ENCODE measurements at regions not wholly inside any gene's neighbourhood (a gene's known extent, or its start where the extent isn't known, plus 50 kb on each side); places are given as distances from the start of the nearest gene placed in this dataset.

- CTCF ChIA-PET = no interaction called here
- Histone ChIP-seq H3K4me3 (ENCODE audit: low read depth, low read length, poor library complexity, severe bottlenecking) (no peak overlapping the region), H3K36me3 (ENCODE audit: insufficient read depth, low read length, poor library complexity, severe bottlenecking) (no peaks in the 10 kb centered on the region), H3K4me1 (ENCODE audit: insufficient read depth, low read length, poor library complexity, severe bottlenecking) (no peaks in the 10 kb centered on the region), H3K27ac (ENCODE audit: low read depth, low read length, poor library complexity, severe bottlenecking) (no peak overlapping the region), H3K9me3 (ENCODE audit: low read depth, low read length, poor library complexity, severe bottlenecking) (no peaks in the 10 kb centered on the region), H3K27me3 (replicated peaks; ENCODE audit: insufficient read depth, low read depth, low read length, poor library complexity) (peaks cover 19% of the 10 kb centered on the region)
- no peak for DNase-seq (ENCODE audit: low spot score)
- POLR2A ChIA-PET (ENCODE audit: low non-redundant PET) = no interaction called here
- BruUV-seq (replicated peaks) = no TSS peak
- no peak for TF ChIP-seq EZH2 (IDR thresholded peaks at IDR 0.05; ENCODE audit: borderline replicate concordance, low read depth, low read length, poor library complexity, severe bottlenecking)
- TF ChIP-seq, protein P1, sequence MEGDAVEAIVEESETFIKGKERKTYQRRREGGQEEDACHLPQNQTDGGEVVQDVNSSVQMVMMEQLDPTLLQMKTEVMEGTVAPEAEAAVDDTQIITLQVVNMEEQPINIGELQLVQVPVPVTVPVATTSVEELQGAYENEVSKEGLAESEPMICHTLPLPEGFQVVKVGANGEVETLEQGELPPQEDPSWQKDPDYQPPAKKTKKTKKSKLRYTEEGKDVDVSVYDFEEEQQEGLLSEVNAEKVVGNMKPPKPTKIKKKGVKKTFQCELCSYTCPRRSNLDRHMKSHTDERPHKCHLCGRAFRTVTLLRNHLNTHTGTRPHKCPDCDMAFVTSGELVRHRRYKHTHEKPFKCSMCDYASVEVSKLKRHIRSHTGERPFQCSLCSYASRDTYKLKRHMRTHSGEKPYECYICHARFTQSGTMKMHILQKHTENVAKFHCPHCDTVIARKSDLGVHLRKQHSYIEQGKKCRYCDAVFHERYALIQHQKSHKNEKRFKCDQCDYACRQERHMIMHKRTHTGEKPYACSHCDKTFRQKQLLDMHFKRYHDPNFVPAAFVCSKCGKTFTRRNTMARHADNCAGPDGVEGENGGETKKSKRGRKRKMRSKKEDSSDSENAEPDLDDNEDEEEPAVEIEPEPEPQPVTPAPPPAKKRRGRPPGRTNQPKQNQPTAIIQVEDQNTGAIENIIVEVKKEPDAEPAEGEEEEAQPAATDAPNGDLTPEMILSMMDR (conservative IDR thresholded peaks at IDR 0.05; ENCODE audit: low read depth, low read length) = no peak
- intact Hi-C loops (cut with micrococcal nuclease; ENCODE audit: unreplicated experiment) = no loop called here
Observed at GRCh38 chr1:83083589-83084224, 915.2 kb downstream of the TTLL7 start.

GRCh38 chr1:83077411-83077810, 921.5 kb downstream of the TTLL7 start:
- peaks cover 12% of the 10 kb centered on the region for H3K4me1 ChIP-seq (ENCODE audit: insufficient read depth, low read length, poor library complexity, severe bottlenecking)
- TF ChIP-seq EZH2 (IDR thresholded peaks at IDR 0.05; ENCODE audit: borderline replicate concordance, low read depth, low read length, poor library complexity, severe bottlenecking) = no peak
- TF ChIP-seq, protein P1 (conservative IDR thresholded peaks at IDR 0.05; ENCODE audit: low read depth, low read length) = no peak
- intact Hi-C loops (cut with micrococcal nuclease; ENCODE audit: unreplicated experiment) = no loop called here
- peak; percentile 56 for DNase-seq (ENCODE audit: low spot score)
- H3K9me3 ChIP-seq (ENCODE audit: low read depth, low read length, poor library complexity, severe bottlenecking) = no peaks in the 10 kb centered on the region
- H3K27me3 ChIP-seq (replicated peaks; ENCODE audit: insufficient read depth, low read depth, low read length, poor library complexity) = no peaks in the 10 kb centered on the region
- ChIA-PET POLR2A (ENCODE audit: low non-redundant PET) (no interaction called here), CTCF (no interaction called here)
- no peak overlapping the region for H3K4me3 ChIP-seq (ENCODE audit: low read depth, low read length, poor library complexity, severe bottlenecking)
- BruUV-seq (replicated peaks) = no TSS peak
- H3K36me3 ChIP-seq (ENCODE audit: insufficient read depth, low read length, poor library complexity, severe bottlenecking) = no peaks in the 10 kb centered on the region
- H3K27ac ChIP-seq (ENCODE audit: low read depth, low read length, poor library complexity, severe bottlenecking) = no peak overlapping the region

DNA sequence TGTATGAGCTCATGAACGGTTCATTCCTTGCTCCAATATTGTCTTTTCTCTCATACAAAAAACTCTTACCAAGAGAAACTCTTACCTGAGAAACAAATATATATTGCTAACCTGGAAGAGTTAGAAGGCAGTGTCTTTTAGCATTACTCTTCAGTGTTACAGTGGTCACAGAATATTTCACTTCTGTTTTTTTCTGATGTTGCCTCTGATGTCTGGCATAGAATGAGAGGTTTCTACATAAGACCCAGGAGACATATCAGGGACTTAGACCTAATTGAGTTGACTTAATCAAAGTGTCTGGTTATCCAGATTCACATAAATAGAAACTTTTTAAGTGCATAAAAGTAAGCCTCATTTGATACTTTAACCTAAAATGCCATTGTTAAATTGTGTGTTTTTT, 923.8 kb downstream of the TTLL7 start:
- DNase-seq (ENCODE audit: low spot score) = no peak
- no TSS peak for BruUV-seq (replicated peaks)
- POLR2A ChIA-PET (ENCODE audit: low non-redundant PET) = no interaction called here
- intact Hi-C loops (cut with micrococcal nuclease; ENCODE audit: unreplicated experiment) = no loop called here
- Histone ChIP-seq H3K27ac (ENCODE audit: low read depth, low read length, poor library complexity, severe bottlenecking) (no peak overlapping the region), H3K36me3 (ENCODE audit: insufficient read depth, low read length, poor library complexity, severe bottlenecking) (no peaks in the 10 kb centered on the region), H3K4me1 (ENCODE audit: insufficient read depth, low read length, poor library complexity, severe bottlenecking) (peaks cover 12% of the 10 kb centered on the region), H3K4me3 (ENCODE audit: low read depth, low read length, poor library complexity, severe bottlenecking) (no peak overlapping the region), H3K27me3 (replicated peaks; ENCODE audit: insufficient read depth, low read depth, low read length, poor library complexity) (no peaks in the 10 kb centered on the region), H3K9me3 (ENCODE audit: low read depth, low read length, poor library complexity, severe bottlenecking) (no peaks in the 10 kb centered on the region)
- CTCF ChIA-PET = no interaction called here
- TF ChIP-seq, protein P1 (conservative IDR thresholded peaks at IDR 0.05; ENCODE audit: low read depth, low read length) = no peak
- TF ChIP-seq EZH2 (IDR thresholded peaks at IDR 0.05; ENCODE audit: borderline replicate concordance, low read depth, low read length, poor library complexity, severe bottlenecking) = no peak

Measured in A673 (cell line).